AG04450 (cell line): ENCODE measurements at regions not wholly inside any gene's neighbourhood (a gene's known extent, or its start where the extent isn't known, plus 50 kb on each side); places are given as distances from the start of the nearest gene placed in this dataset.
A peak's percentile ranks its signal among the peaks of the same experiment; 100 is the strongest.

Experiments used
- CTCF ChIA-PET: fragments of 300-600, 350-600 bp; formaldehyde crosslinking; extraction: SDS; loops from one replicate; lab custom pipeline; 2022; ENCODE audit warnings: antibody characterized with exemption, inconsistent platforms; lab: Charles Lee
- POLR2A ChIA-PET: fragments of 350-600 bp; formaldehyde crosslinking; extraction: SDS; loops from one replicate; lab custom pipeline; 2021; ENCODE audit warnings: antibody characterized with exemption, inconsistent platforms; lab: Yijun Ruan, JAX
- DNase-seq: peaks from one replicate; pipeline ENCODE4 v3.0.0-alpha.2; 2011; ENCODE audit warnings: low read depth, low spot score
- H3K27ac ChIP-seq: one replicate; pipeline ENCODE4 v1.5.1; 2012; ENCODE audit warnings: low read depth, low read length, control low read depth
- H3K27me3 ChIP-seq: one replicate; pipeline ENCODE4 v1.6.0; 2012; ENCODE audit warnings: low read length; ENCODE audit not compliant: control insufficient read depth, insufficient read depth
- H3K4me3 ChIP-seq: 2 replicates; pipeline ENCODE4 v1.5.1; 2011; ENCODE audit warnings: mild to moderate bottlenecking, low read depth, low read length, control low read depth
- H3K9me3 ChIP-seq: 2 replicates; pipeline ENCODE4 v1.5.1; 2012; ENCODE audit warnings: low read length; ENCODE audit not compliant: control insufficient read depth, insufficient read depth
- CTCF ChIP-seq: IDR thresholded peaks from 2 replicates; pipeline ENCODE4 v1.5.1; 2011; ENCODE audit warnings: low read depth, low read length, control low read depth, inconsistent platforms

DNA sequence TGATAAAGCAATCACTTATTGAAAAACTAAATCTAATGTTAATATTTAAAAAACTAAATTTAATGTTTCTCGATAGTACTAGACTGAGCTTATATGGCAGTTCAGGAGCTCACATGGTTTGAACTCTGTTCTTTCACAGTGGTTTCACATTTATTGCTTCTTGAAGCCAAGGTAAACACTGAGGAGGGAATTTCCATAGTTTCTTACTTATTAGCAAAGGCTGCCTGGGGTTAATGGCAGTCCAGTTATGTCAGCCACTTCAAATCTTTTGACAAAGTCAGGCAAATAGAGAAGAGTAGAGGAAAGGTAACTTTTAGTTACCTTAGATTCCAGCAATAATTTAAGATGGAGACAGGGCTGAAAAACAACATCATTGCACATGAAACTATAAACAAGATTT is 831.5 kb downstream of the ROBO2 start:
- Histone ChIP-seq H3K4me3 (no peak overlapping the region), H3K27me3 (no peaks in the 10 kb centered on the region), H3K27ac (no peak overlapping the region), H3K9me3 (no peaks in the 10 kb centered on the region)
- no peak for DNase-seq
- ChIA-PET POLR2A (no interaction called here), CTCF (no interaction called here)
- no peak for TF ChIP-seq CTCF

DNA sequence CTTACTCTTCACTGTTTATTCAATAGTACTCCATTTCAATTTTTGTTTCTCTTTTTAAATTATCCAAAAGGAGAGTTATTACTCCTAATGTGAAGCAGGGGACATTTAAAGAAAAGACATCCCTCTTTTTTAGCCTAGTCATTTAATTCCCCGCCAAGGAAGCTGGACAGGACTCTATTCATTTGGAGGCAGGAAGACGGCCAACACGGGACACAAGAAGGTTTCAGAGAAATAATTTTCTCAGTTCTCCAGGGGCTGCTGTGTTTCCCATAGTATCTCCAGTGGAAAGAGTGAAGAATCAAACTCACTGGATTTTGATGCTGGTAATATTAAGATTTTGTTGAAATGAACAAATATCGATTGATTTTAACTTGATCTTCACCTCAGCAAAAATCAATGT is 833.7 kb downstream of the ROBO2 start:
- CTCF ChIA-PET: no interaction called here
- H3K4me3 ChIP-seq: no peak overlapping the region
- TF ChIP-seq CTCF: no peak
- no peak overlapping the region for H3K27ac ChIP-seq
- H3K9me3 ChIP-seq: no peaks in the 10 kb centered on the region
- no peaks in the 10 kb centered on the region for H3K27me3 ChIP-seq
- DNase-seq: no peak
- POLR2A ChIA-PET: no interaction called here

DNA sequence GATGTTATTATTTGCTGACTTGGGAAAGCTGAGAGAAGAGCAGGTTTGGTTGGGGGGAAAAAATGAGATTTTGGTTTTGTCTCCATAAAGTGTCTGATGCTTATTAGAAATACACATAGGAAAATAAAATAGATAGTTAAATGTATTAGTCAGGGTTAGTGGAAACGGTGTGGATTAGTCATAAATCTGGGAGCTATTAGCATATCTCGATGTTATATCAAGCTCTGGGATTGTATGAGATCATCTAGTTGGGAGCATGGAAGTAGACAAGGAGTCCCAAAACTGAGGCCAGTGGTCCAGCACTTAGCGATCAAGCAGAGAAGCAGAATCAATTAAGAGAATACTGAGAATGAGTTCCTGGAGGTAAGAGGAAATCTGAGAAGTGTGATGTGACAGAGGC is 845.5 kb downstream of the ROBO2 start:
- Histone ChIP-seq H3K27ac (no peak overlapping the region), H3K4me3 (no peak overlapping the region), H3K27me3 (no peaks in the 10 kb centered on the region), H3K9me3 (no peaks in the 10 kb centered on the region)
- CTCF ChIA-PET: no interaction called here
- DNase-seq: no peak
- POLR2A ChIA-PET: no interaction called here
- TF ChIP-seq CTCF: no peak

GRCh38 chr3:77887611-77888010 is 847.7 kb downstream of the ROBO2 start:
- peak; percentile 13 for DNase-seq
- TF ChIP-seq CTCF: no peak
- Histone ChIP-seq H3K27me3 (no peaks in the 10 kb centered on the region), H3K27ac (no peak overlapping the region), H3K4me3 (no peak overlapping the region), H3K9me3 (no peaks in the 10 kb centered on the region)
- ChIA-PET POLR2A (no interaction called here), CTCF (no interaction called here)

GRCh38 chr3:77889616-77890015 is 849.7 kb downstream of the ROBO2 start:
- no peak overlapping the region for H3K27ac ChIP-seq
- H3K9me3 ChIP-seq: no peaks in the 10 kb centered on the region
- POLR2A ChIA-PET: no interaction called here
- CTCF ChIA-PET: interaction anchor here (1.2 kb wide), 1 partner anchor 1608 kb away, joined by 3 read pairs; no protein-coding TSS in a partner anchor
- H3K4me3 ChIP-seq: no peak overlapping the region
- TF ChIP-seq CTCF: no peak
- no peak for DNase-seq
- H3K27me3 ChIP-seq: no peaks in the 10 kb centered on the region
